Activated B cell treated with CpG ODN at 0.5 μM for 24 hours (primary cell): ENCODE measurements at regions not wholly inside any gene's neighbourhood (a gene's known extent, or its start where the extent isn't known, plus 50 kb on each side); places are given as distances from the start of the nearest gene placed in this dataset.

Experiments used
- ATAC-seq: fragments of 200-7000 bp; cut with Tn5 transposase; one replicate; pipeline ENCODE4 v1.10.0; 2021; ENCODE audit warnings: low read depth, mild to moderate bottlenecking, moderate library complexity
- CTCF ChIA-PET: fragments of 350-600 bp; sonication (Branson Sonifier 250); formaldehyde crosslinking; loops from one replicate; lab custom pipeline; 2021; ENCODE audit warnings: antibody characterized with exemption; lab: Charles Lee
- POLR2A ChIA-PET: fragments of 350-600 bp; sonication (Branson Sonifier 250); formaldehyde crosslinking; loops from one replicate; lab custom pipeline; 2021; ENCODE audit warnings: antibody characterized with exemption; lab: Charles Lee
- DNase-seq: peaks from one replicate; pipeline ENCODE4 v3.0.0; 2022
- H3K27ac Mint-ChIP-seq: one replicate; pipeline ENCODE4 v1.8.0; 2020; ENCODE audit warnings: mixed read lengths
- H3K27me3 Mint-ChIP-seq: one replicate; pipeline ENCODE4 v1.8.0; 2021; ENCODE audit warnings: mixed read lengths
- H3K36me3 Mint-ChIP-seq: one replicate; pipeline ENCODE4 v1.8.0; 2021; ENCODE audit warnings: low read depth, mixed read lengths
- H3K4me1 Mint-ChIP-seq: one replicate; pipeline ENCODE4 v1.8.0; 2021; ENCODE audit warnings: mixed read lengths
- H3K4me3 Mint-ChIP-seq: one replicate; pipeline ENCODE4 v1.8.0; 2020; ENCODE audit warnings: mild to moderate bottlenecking, mixed read lengths
- H3K9me3 Mint-ChIP-seq: one replicate; pipeline ENCODE4 v1.8.0; 2020; ENCODE audit warnings: mixed read lengths
- intact Hi-C: fragments of 100-400 bp; cut with micrococcal nuclease; formaldehyde crosslinking; loops from one replicate; pipeline ENCODE4 v1.15.1; 2024
- TF ChIP-seq, protein P1 (sequence below): fragments of 200-600 bp; IDR thresholded peaks from one replicate; pipeline ENCODE4 v1.8.0; 2022; ENCODE audit warnings: antibody characterized with exemption, mild to moderate bottlenecking

DNA sequence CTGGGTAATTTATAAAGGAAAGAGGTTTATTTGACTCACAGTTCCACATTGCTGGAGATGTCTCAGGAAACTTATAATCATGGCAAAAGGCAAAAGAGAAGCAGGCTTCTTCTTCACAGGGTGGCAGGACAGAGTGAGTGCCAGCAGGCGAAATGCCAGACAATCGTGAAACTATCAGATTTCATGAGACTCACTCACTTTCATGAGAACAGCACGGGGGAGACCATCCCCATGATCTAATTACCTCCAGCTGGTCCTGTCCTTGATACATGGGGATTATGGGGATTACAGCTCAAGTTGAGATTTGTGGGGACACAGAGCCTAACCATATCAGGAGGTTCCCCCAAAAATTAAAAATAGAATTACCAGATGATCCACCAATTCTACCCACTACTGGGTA is 675.5 kb upstream of the SLC8A1 start:
- POLR2A ChIA-PET = no interaction called here
- no peaks in the 10 kb centered on the region for H3K27me3 Mint-ChIP-seq

DNA sequence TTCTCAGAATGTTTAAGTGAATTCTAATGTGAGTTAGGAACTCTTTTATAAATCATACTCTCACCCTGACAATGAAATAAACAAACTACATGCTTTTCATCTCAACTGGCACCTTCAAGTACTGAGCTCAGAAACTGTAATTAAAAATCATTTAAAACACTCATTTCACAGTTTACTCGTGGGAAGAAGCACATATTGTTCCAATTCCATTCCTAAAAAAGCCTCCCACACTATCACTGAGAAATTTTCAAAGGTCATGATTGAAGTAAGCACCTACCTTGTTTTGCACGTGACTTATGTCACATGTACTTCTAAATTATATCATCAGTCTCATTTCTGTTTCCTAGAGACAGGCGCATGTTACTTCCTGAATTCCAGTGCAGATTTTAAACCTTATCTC is 678.1 kb upstream of the SLC8A1 start:
- Mint-ChIP-seq H3K27ac (no peak overlapping the region), H3K36me3 (no peaks in the 10 kb centered on the region), H3K9me3 (no peaks in the 10 kb centered on the region), H3K4me3 (no peak overlapping the region), H3K4me1 (no peaks in the 10 kb centered on the region), H3K27me3 (no peaks in the 10 kb centered on the region)
- TF ChIP-seq, protein P1, sequence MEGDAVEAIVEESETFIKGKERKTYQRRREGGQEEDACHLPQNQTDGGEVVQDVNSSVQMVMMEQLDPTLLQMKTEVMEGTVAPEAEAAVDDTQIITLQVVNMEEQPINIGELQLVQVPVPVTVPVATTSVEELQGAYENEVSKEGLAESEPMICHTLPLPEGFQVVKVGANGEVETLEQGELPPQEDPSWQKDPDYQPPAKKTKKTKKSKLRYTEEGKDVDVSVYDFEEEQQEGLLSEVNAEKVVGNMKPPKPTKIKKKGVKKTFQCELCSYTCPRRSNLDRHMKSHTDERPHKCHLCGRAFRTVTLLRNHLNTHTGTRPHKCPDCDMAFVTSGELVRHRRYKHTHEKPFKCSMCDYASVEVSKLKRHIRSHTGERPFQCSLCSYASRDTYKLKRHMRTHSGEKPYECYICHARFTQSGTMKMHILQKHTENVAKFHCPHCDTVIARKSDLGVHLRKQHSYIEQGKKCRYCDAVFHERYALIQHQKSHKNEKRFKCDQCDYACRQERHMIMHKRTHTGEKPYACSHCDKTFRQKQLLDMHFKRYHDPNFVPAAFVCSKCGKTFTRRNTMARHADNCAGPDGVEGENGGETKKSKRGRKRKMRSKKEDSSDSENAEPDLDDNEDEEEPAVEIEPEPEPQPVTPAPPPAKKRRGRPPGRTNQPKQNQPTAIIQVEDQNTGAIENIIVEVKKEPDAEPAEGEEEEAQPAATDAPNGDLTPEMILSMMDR = no peak
- ATAC-seq (no peak), DNase-seq (no peak)
- intact Hi-C loops = no loop called here
- ChIA-PET POLR2A (no interaction called here), CTCF (no interaction called here)

More for the DNA sequence above, 675.5 kb upstream of the SLC8A1 start:
- DNase-seq (no peak), ATAC-seq (no peak)
- no peak overlapping the region for H3K4me3 Mint-ChIP-seq
- H3K27ac Mint-ChIP-seq = no peak overlapping the region
- H3K36me3 Mint-ChIP-seq = no peaks in the 10 kb centered on the region
- H3K4me1 Mint-ChIP-seq = no peaks in the 10 kb centered on the region
- CTCF ChIA-PET = no interaction called here
- intact Hi-C loops = no loop called here
- TF ChIP-seq, protein P1 = no peak
- no peaks in the 10 kb centered on the region for H3K9me3 Mint-ChIP-seq

DNA sequence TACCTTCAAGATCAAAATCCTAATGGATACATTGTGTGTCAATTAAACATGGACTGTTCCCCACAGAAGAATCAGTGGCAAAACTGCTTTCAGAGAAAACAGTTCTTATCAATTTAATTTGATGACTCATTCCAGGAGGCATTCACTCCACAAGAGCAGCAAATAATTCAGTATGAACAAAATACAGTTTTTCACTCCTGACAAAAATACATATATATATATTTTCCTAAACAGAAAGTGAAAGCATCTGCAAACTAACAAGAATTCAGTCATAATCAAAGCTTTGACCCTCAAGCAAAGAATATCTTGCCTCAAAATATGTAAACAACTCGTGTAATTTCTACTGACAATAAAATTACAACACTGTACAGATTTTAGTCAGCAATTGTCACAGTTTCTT is 685.1 kb upstream of the SLC8A1 start:
- ChIA-PET POLR2A (no interaction called here), CTCF (no interaction called here)
- DNase-seq = no peak
- TF ChIP-seq, protein P1 = no peak
- Mint-ChIP-seq H3K9me3 (no peaks in the 10 kb centered on the region), H3K36me3 (no peaks in the 10 kb centered on the region), H3K27me3 (no peaks in the 10 kb centered on the region), H3K27ac (no peak overlapping the region), H3K4me3 (no peak overlapping the region), H3K4me1 (no peaks in the 10 kb centered on the region)
- no peak for ATAC-seq
- intact Hi-C loops = no loop called here

DNA sequence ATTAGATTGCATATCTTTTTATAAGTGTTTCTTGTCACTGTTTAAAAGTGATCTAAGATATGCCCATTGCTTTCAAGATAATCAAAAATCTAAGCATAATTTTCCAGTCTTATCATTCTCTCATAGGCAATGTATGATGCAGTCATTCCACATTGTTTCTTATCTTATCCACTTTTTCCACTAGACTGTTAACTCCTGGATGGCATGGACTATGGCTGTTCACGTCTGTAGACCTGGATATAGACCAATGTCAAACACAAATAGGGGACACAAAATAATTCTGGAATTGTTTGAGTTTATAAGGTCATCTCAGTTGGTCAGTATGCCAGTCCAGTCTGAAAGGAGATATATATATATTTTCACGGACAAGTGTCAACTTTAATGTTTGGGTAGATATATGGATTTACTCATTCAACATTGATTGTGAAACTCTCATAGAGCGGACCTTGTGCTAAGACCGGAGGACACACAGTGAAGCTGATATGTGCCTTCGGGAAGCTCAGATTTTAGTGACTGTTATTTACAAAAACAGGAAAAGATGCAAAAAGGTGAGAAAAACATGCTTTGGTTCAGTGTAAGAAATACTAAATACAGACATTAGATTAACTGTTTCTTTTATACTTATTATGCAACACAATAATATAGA is 689.4 kb upstream of the SLC8A1 start:
- ATAC-seq = no peak
- no peaks in the 10 kb centered on the region for H3K27me3 Mint-ChIP-seq
- no peaks in the 10 kb centered on the region for H3K4me1 Mint-ChIP-seq
- ChIA-PET CTCF (no interaction called here), POLR2A (no interaction called here)
- no peak overlapping the region for H3K4me3 Mint-ChIP-seq
- intact Hi-C loops = no loop called here
- DNase-seq = no peak
- no peak overlapping the region for H3K27ac Mint-ChIP-seq
- TF ChIP-seq, protein P1 = no peak
- no peaks in the 10 kb centered on the region for H3K36me3 Mint-ChIP-seq
- no peaks in the 10 kb centered on the region for H3K9me3 Mint-ChIP-seq

DNA sequence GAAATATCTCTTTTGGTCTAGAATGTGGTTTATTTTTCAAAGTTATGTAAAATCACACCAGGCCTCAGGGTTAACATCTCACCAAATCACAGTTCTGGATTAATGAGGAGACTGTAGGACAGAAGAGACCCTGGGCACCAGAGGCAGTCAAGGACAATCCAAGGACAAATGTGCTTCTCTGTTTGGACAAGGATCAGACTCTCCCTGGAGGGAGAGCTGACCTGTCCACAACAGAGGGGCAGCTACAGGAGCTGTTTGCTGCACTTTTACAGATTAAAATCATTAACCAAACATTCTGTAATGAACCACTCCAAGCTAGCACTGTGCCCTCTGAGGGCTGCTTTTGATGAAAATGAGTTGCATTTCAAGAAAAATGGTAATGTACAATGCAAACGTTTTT is 690.6 kb upstream of the SLC8A1 start:
- ChIA-PET CTCF (no interaction called here), POLR2A (no interaction called here)
- H3K4me3 Mint-ChIP-seq = no peak overlapping the region
- no peak for DNase-seq
- H3K9me3 Mint-ChIP-seq = no peaks in the 10 kb centered on the region
- H3K27me3 Mint-ChIP-seq = no peaks in the 10 kb centered on the region
- TF ChIP-seq, protein P1 = no peak
- ATAC-seq = no peak
- intact Hi-C loops = no loop called here
- no peaks in the 10 kb centered on the region for H3K36me3 Mint-ChIP-seq
- H3K4me1 Mint-ChIP-seq = no peaks in the 10 kb centered on the region
- H3K27ac Mint-ChIP-seq = no peak overlapping the region
